ENCODE measurements at regions not wholly inside any gene's neighbourhood (a gene's known extent, or its start where the extent isn't known, plus 50 kb on each side); places are given as distances from the start of the nearest gene placed in this dataset.

DNA sequence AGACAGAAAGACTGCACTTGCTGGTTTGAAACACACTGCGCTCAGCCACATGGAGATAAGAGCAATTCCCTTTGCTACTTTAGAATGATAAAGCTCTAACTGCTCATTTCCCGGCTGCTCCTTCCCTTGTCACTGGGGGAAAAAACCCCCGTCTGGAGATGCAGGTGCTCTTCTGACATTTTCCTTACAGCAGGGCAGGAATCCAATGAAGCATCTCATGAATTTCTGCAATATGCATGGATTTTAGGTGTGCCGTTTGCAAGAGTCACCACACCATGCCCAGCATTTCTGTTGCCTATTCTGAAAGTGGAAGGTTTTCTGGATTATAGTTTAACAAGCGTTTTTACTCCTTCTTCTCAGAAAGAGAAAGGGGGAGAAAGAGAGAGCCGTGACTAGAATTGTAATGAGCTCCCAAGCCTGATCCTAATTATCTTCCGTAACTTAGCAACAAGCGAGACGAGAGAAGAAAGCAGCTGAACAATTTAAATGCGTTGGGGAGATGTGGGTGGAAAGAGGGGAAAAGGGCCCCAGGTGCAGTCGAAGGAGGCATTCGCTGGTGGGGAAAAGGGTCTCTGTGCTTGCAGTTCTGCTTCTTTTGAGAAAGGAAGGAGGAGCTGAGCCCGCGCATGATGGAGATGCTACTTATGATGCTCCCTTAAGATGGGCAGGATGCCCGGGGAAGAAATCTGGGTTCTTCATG is 76.6 kb upstream of the SPATA13 start:
- DNase-seq (ENCODE audit: low spot score in 2 of 2, unreplicated experiment in 2 of 2) = no peak
- H3K4me1 Mint-ChIP-seq = peaks cover 11% of the 10 kb centered on the region
- no peaks in the 10 kb centered on the region for H3K36me3 Mint-ChIP-seq
- no peak overlapping the region for H3K27ac Mint-ChIP-seq
- no peak for TF ChIP-seq CTCF (IDR thresholded peaks at IDR 0.05; ENCODE audit: unreplicated experiment)
- H3K27me3 Mint-ChIP-seq (ENCODE audit: low read depth) = peaks cover 15% of the 10 kb centered on the region
- no peak overlapping the region for H3K4me3 Mint-ChIP-seq
- H3K9me3 Mint-ChIP-seq = no peaks in the 10 kb centered on the region

DNA sequence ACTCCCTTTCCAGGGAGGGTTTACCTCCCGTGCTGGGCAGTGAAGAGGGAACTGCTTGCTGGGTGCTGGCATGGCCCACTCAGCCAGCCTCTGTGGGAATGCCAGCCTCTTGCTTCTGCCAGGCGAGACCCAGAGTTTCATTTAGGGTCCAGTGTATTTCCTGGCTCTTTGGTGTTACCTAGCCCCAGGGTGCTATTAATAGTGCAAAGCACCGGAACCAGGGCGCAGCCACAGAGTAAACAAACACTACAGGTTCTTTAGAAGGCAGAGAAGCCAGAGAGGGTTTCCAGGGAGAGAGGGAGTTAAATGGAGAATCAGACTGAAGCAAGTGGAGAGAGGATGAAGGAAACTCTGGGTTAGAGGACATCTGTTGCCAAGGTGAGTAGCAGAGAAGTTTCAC is 74.9 kb upstream of the SPATA13 start:
- Mint-ChIP-seq H3K27me3 (ENCODE audit: low read depth) (peaks cover 15% of the 10 kb centered on the region), H3K36me3 (no peaks in the 10 kb centered on the region), H3K9me3 (no peaks in the 10 kb centered on the region), H3K4me3 (no peak overlapping the region), H3K27ac (no peak overlapping the region), H3K4me1 (peaks cover 11% of the 10 kb centered on the region)
- DNase-seq (ENCODE audit: low spot score in 2 of 2, unreplicated experiment in 2 of 2) = no peak
- no peak for TF ChIP-seq CTCF (IDR thresholded peaks at IDR 0.05; ENCODE audit: unreplicated experiment)

DNA sequence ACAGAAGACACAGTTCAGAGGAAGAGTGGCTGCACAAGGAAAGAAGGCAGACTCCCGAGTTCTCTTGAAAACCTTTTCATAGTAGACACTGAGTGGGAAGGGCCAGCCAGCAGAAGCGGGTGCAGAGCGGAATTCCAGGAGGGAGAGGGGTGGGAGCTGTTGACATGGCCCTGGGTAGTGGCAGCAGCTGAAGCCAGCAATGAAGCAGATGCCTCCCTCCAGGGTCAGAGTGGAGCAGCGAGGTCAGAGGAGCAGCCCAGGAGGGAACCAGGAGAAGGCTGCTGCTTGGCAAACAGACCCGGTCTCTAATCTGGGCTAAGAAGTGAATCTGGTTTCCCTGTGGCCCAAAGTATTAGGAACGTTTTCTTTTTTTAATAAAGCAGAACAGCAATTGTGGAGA is 73.9 kb upstream of the SPATA13 start:
- Mint-ChIP-seq H3K9me3 (no peaks in the 10 kb centered on the region), H3K27me3 (ENCODE audit: low read depth) (peaks cover 15% of the 10 kb centered on the region), H3K4me1 (peaks cover 11% of the 10 kb centered on the region), H3K4me3 (no peak overlapping the region), H3K27ac (no peak overlapping the region), H3K36me3 (no peaks in the 10 kb centered on the region)
- no peak for DNase-seq (ENCODE audit: low spot score in 2 of 2, unreplicated experiment in 2 of 2)
- TF ChIP-seq CTCF (IDR thresholded peaks at IDR 0.05; ENCODE audit: unreplicated experiment) = no peak

DNA sequence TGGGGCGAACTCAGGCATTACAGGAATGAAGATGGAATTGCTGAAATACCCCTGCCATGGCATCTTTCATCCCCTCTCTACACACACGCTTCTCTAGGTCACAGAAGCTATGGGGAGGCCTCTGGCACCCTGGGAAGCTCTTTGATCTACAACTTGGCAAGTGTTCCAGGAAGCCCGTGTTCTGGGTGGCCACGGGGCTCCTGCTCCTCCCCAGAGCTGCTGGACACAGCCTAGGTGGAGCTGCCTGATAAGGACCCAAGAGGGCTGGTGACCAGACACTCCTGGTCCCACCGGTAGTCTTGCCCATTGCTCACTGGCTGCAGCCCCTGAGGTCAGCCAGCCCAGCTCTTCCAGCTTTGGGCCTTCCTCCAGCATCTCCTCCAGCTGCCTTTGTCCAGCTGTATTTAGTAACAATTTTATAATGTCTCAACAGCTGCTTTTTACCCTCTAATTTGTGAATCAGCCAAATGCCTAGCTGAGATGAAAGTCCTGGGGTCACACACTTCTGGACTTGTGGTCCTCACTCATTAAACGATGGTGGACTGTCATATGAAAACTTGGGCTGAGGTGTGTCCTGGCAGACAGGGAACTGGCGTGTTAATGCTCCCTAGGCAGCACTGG is 72.8 kb upstream of the SPATA13 start:
- no peaks in the 10 kb centered on the region for H3K36me3 Mint-ChIP-seq
- H3K9me3 Mint-ChIP-seq = no peaks in the 10 kb centered on the region
- peaks cover 11% of the 10 kb centered on the region for H3K4me1 Mint-ChIP-seq
- no peak overlapping the region for H3K4me3 Mint-ChIP-seq
- H3K27me3 Mint-ChIP-seq (ENCODE audit: low read depth) = peaks cover 15% of the 10 kb centered on the region
- no peak for DNase-seq (ENCODE audit: low spot score in 2 of 2, unreplicated experiment in 2 of 2)
- no peak for TF ChIP-seq CTCF (IDR thresholded peaks at IDR 0.05; ENCODE audit: unreplicated experiment)
- H3K27ac Mint-ChIP-seq = no peak overlapping the region

DNA sequence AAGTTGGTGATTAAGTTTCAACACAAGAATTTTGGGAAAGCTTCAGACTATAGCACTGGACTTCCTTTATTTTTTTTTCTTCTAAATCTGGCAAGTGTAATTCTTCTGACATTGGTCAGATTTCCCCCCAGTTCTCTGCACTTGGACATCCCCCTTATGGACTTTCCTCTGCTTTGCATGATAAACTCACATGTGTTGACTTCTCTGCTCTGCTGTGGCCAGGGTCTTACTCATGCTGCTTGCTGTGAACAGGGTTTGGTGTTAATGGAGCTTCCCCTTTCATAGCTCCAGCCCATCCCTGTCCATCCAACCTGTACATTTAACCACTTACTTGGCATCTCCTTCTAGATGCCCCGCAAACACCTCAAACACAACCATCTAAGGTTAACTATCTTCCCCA is 70.5 kb upstream of the SPATA13 start:
- no peaks in the 10 kb centered on the region for H3K36me3 Mint-ChIP-seq
- H3K27ac Mint-ChIP-seq = no peak overlapping the region
- no peak overlapping the region for H3K4me3 Mint-ChIP-seq
- H3K9me3 Mint-ChIP-seq = peaks cover 3% of the 10 kb centered on the region
- peaks cover 11% of the 10 kb centered on the region for H3K27me3 Mint-ChIP-seq (ENCODE audit: low read depth)
- DNase-seq (ENCODE audit: low spot score in 2 of 2, unreplicated experiment in 2 of 2) = no peak
- no peak for TF ChIP-seq CTCF (IDR thresholded peaks at IDR 0.05; ENCODE audit: unreplicated experiment)
- peaks cover 11% of the 10 kb centered on the region for H3K4me1 Mint-ChIP-seq
